Osteocyte (in vitro differentiated cells): ENCODE measurements at regions not wholly inside any gene's neighbourhood (a gene's known extent, or its start where the extent isn't known, plus 50 kb on each side); places are given as distances from the start of the nearest gene placed in this dataset.

Source experiments
- DNase-seq: peaks from one replicate; pipeline ENCODE4 v3.0.0; 2021; ENCODE audit warnings: mixed read lengths; ENCODE audit not compliant: unreplicated experiment; ENCODE audit errors: extremely low spot score
- H3K27ac Mint-ChIP-seq: one replicate; pipeline ENCODE4 v1.8.0; 2021; ENCODE audit warnings: mild to moderate bottlenecking, mixed read lengths; ENCODE audit not compliant: unreplicated experiment
- H3K27me3 Mint-ChIP-seq: one replicate; pipeline ENCODE4 v1.8.0; 2021; ENCODE audit warnings: mixed read lengths; ENCODE audit not compliant: unreplicated experiment
- H3K36me3 Mint-ChIP-seq: one replicate; pipeline ENCODE4 v1.8.0; 2021; ENCODE audit warnings: mixed read lengths; ENCODE audit not compliant: unreplicated experiment
- H3K4me1 Mint-ChIP-seq: one replicate; pipeline ENCODE4 v1.8.0; 2021; ENCODE audit warnings: mixed read lengths; ENCODE audit not compliant: unreplicated experiment
- H3K4me3 Mint-ChIP-seq: one replicate; pipeline ENCODE4 v1.8.0; 2021; ENCODE audit warnings: mild to moderate bottlenecking, moderate library complexity, mixed read lengths; ENCODE audit not compliant: unreplicated experiment
- H3K9me3 Mint-ChIP-seq: one replicate; pipeline ENCODE4 v1.8.0; 2021; ENCODE audit warnings: mixed read lengths; ENCODE audit not compliant: unreplicated experiment
- TF ChIP-seq, protein P1 (sequence below): fragments of 200-600 bp; sonication (generic); IDR thresholded peaks from 2 replicates; pipeline ENCODE4 v1.5.0; 2021; ENCODE audit warnings: antibody characterized with exemption, mild to moderate bottlenecking, moderate library complexity

DNA sequence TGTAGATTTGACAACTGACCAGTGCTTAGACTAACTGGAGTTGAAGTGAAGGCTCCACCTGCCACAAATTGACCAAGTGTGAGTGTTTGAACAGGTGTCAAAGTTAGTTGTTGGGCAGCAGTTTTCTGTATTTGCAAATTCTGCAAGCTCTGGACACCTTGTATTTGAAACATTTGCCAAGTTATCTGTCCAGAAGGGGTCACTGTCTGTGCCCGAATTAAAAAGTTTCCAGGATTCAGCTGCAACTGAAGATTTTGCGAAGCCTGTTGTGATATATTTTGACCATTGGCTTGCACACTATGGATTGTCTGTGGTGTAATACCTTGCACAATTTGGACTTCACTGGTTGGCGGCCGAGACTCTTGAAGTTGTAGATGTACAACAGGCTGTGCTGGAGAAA lies 1690.7 kb downstream of the SLITRK5 start:
- no peak overlapping the region for H3K27ac Mint-ChIP-seq
- H3K9me3 Mint-ChIP-seq = no peaks in the 10 kb centered on the region
- TF ChIP-seq, protein P1, sequence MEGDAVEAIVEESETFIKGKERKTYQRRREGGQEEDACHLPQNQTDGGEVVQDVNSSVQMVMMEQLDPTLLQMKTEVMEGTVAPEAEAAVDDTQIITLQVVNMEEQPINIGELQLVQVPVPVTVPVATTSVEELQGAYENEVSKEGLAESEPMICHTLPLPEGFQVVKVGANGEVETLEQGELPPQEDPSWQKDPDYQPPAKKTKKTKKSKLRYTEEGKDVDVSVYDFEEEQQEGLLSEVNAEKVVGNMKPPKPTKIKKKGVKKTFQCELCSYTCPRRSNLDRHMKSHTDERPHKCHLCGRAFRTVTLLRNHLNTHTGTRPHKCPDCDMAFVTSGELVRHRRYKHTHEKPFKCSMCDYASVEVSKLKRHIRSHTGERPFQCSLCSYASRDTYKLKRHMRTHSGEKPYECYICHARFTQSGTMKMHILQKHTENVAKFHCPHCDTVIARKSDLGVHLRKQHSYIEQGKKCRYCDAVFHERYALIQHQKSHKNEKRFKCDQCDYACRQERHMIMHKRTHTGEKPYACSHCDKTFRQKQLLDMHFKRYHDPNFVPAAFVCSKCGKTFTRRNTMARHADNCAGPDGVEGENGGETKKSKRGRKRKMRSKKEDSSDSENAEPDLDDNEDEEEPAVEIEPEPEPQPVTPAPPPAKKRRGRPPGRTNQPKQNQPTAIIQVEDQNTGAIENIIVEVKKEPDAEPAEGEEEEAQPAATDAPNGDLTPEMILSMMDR = peak; percentile 50
- no peaks in the 10 kb centered on the region for H3K4me1 Mint-ChIP-seq
- no peaks in the 10 kb centered on the region for H3K27me3 Mint-ChIP-seq
- no peaks in the 10 kb centered on the region for H3K36me3 Mint-ChIP-seq
- H3K4me3 Mint-ChIP-seq = no peak overlapping the region
- DNase-seq = no peak

DNA sequence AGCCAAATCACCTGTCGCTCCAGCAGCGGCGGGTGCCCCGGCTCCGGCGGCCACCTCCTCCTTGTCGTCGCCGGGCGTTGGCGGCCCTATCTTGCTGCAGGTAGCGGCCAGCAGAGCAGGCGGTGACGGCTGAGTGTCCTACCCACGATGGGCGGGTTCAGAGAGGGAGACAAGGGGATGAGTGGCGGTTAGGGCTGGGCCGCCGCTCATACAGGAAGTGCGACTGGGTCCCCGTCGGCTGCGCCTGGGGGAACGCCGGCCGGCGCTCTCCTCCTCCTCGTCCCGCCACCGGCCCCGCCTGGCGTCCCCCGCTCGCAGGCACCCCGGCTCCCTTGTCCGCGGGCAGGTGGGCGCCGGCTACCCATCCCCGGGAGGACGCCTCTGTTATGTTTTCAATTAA lies 1692.0 kb downstream of the SLITRK5 start:
- H3K4me3 Mint-ChIP-seq = no peak overlapping the region

DNA sequence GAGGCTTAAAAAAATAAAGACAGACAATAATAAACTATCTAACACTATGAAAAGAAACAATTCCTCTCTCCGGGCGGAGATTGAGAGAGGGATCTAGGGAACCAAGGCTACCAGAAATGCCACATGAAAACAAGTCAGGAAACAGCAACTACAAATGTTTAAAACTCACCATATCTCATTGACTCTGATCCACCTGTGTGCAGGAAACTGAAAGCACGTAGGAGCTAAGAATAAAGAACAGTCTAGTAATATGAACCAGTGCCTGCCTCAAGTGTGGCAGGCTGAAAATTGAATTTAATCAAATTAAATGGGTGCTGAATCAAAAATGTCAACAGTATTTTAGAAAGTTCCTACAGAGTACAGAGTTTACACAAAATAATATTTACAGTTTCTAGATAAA lies 1701.0 kb downstream of the SLITRK5 start:
- no peaks in the 10 kb centered on the region for H3K9me3 Mint-ChIP-seq
- no peak for DNase-seq
- peaks cover 2% of the 10 kb centered on the region for H3K36me3 Mint-ChIP-seq
- peaks cover 9% of the 10 kb centered on the region for H3K4me1 Mint-ChIP-seq
- no peak overlapping the region for H3K27ac Mint-ChIP-seq
- H3K4me3 Mint-ChIP-seq = no peak overlapping the region
- no peaks in the 10 kb centered on the region for H3K27me3 Mint-ChIP-seq
- TF ChIP-seq, protein P1 = no peak

More for the DNA sequence above, 1692.0 kb downstream of the SLITRK5 start:
- DNase-seq = no peak
- TF ChIP-seq, protein P1 = no peak
- Mint-ChIP-seq H3K27me3 (no peaks in the 10 kb centered on the region), H3K9me3 (no peaks in the 10 kb centered on the region), H3K4me1 (no peaks in the 10 kb centered on the region), H3K27ac (no peak overlapping the region), H3K36me3 (no peaks in the 10 kb centered on the region)

DNA sequence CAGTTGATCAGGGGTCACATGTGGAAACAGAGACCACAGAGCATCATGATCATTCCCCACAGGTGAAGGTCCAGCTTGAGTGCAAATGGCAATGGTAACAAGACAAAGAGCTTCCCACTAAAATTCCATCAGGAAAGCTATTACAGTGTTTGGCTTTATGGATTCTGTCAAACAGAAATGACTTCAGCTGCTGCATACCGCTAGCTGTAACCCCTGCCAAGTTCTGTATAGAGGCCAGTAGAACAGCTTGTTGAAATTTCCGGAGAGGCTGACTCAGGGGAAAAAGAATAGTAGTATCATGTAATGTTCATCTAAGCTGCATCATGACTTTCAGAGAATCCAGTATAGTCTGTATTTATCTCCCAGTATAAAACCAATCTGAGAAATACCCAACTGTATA lies 1704.7 kb downstream of the SLITRK5 start:
- Mint-ChIP-seq H3K4me3 (no peak overlapping the region), H3K36me3 (no peaks in the 10 kb centered on the region), H3K9me3 (peaks cover 4% of the 10 kb centered on the region), H3K27ac (no peak overlapping the region), H3K4me1 (peaks cover 9% of the 10 kb centered on the region), H3K27me3 (no peaks in the 10 kb centered on the region)
- TF ChIP-seq, protein P1 = no peak
- no peak for DNase-seq

DNA sequence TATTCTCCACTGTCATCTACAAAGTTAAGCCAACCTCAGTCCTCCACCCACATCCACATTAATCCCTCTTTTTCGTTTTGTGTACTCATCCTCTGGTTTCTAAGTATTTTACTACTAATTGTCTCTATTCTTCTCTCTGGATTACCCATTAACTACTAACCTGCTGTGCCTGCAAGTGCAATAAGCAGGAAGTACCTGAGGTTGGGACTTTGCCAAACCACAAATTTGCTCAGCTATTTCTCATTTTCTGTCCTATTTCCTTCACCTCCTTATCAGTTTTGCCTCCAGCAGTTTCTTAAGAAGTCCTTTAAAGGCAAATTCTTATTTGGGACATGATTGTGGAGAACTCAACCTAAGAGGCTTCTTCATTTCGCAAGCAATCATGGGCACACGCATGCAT lies 1708.9 kb downstream of the SLITRK5 start:
- Mint-ChIP-seq H3K27ac (no peak overlapping the region), H3K9me3 (peaks cover 9% of the 10 kb centered on the region), H3K36me3 (no peaks in the 10 kb centered on the region), H3K27me3 (no peaks in the 10 kb centered on the region), H3K4me1 (peaks cover 9% of the 10 kb centered on the region), H3K4me3 (no peak overlapping the region)
- no peak for DNase-seq
- TF ChIP-seq, protein P1 = no peak
